ENCODE measurements at regions not wholly inside any gene's neighbourhood (a gene's known extent, or its start where the extent isn't known, plus 50 kb on each side); places are given as distances from the start of the nearest gene placed in this dataset.

GRCh38 chr4:7127576-7127975, 59.7 kb upstream of the GRPEL1 start:
- DNase-seq (ENCODE audit: low read depth), result no peak

- DNase-seq (ENCODE audit: low read depth), result no peak
Observed at GRCh38 chr4:7126981-7127380, 59.1 kb upstream of the GRPEL1 start.

GRCh38 chr4:7124689-7125442, 57.0 kb upstream of the GRPEL1 start:
- DNase-seq (ENCODE audit: low read depth), result peak; percentile 43

GRCh38 chr4:7121866-7122653, 54.2 kb upstream of the GRPEL1 start:
- no peak for DNase-seq (ENCODE audit: low read depth)

GRCh38 chr4:7121174-7121573, 53.3 kb upstream of the GRPEL1 start:
- DNase-seq (ENCODE audit: low read depth), result no peak

- DNase-seq (ENCODE audit: low read depth), result peak; percentile 40
Observed at GRCh38 chr4:7120341-7120740, 52.5 kb upstream of the GRPEL1 start.

- DNase-seq (ENCODE audit: low read depth), result no peak
Observed at GRCh38 chr4:7118013-7118832, 50.4 kb upstream of the GRPEL1 start.
